AG04450 (cell line): ENCODE measurements at regions not wholly inside any gene's neighbourhood (a gene's known extent, or its start where the extent isn't known, plus 50 kb on each side); places are given as distances from the start of the nearest gene placed in this dataset.

ENCODE experiments used
- CTCF ChIA-PET: fragments of 300-600, 350-600 bp; formaldehyde crosslinking; extraction: SDS; loops from one replicate; lab custom pipeline; 2022; ENCODE audit warnings: antibody characterized with exemption, inconsistent platforms; lab: Charles Lee
- POLR2A ChIA-PET: fragments of 350-600 bp; formaldehyde crosslinking; extraction: SDS; loops from one replicate; lab custom pipeline; 2021; ENCODE audit warnings: antibody characterized with exemption, inconsistent platforms; lab: Yijun Ruan, JAX
- DNase-seq: peaks from one replicate; pipeline ENCODE4 v3.0.0-alpha.2; 2011; ENCODE audit warnings: low read depth, low spot score
- H3K27ac ChIP-seq: one replicate; pipeline ENCODE4 v1.5.1; 2012; ENCODE audit warnings: low read depth, low read length, control low read depth
- H3K27me3 ChIP-seq: one replicate; pipeline ENCODE4 v1.6.0; 2012; ENCODE audit warnings: low read length; ENCODE audit not compliant: control insufficient read depth, insufficient read depth
- H3K4me3 ChIP-seq: 2 replicates; pipeline ENCODE4 v1.5.1; 2011; ENCODE audit warnings: mild to moderate bottlenecking, low read depth, low read length, control low read depth
- H3K9me3 ChIP-seq: 2 replicates; pipeline ENCODE4 v1.5.1; 2012; ENCODE audit warnings: low read length; ENCODE audit not compliant: control insufficient read depth, insufficient read depth
- CTCF ChIP-seq: IDR thresholded peaks from 2 replicates; pipeline ENCODE4 v1.5.1; 2011; ENCODE audit warnings: low read depth, low read length, control low read depth, inconsistent platforms

- Histone ChIP-seq H3K9me3 (no peaks in the 10 kb centered on the region), H3K27ac (no peak overlapping the region), H3K4me3 (no peak overlapping the region), H3K27me3 (no peaks in the 10 kb centered on the region)
- no peak for TF ChIP-seq CTCF
- no peak for DNase-seq
- CTCF ChIA-PET, result interaction anchor here (0.7 kb wide), 1 partner anchor 651 kb away, joined by 4 read pairs; no protein-coding TSS in a partner anchor
- POLR2A ChIA-PET, result interaction anchor here (0.6 to 1.2 kb wide), 3 partner anchors 15 to 859 kb away, joined by 3 to 4 read pairs (median 4); partner anchors contain the start of gene MEIS1
Observed at GRCh38 chr2:67294218-67294617, 102.9 kb upstream of the ETAA1 start.

- no peak overlapping the region for H3K4me3 ChIP-seq
- no peaks in the 10 kb centered on the region for H3K9me3 ChIP-seq
- CTCF ChIA-PET, result interaction anchor here (0.5 to 0.8 kb wide), 2 partner anchors 19 to 736 kb away, joined by 3 to 10 read pairs; no protein-coding TSS in a partner anchor
- H3K27ac ChIP-seq, result no peak overlapping the region
- no peak for TF ChIP-seq CTCF
- no peaks in the 10 kb centered on the region for H3K27me3 ChIP-seq
- DNase-seq, result no peak
- POLR2A ChIA-PET, result no interaction called here
Observed at GRCh38 chr2:67295406-67295805, 101.7 kb upstream of the ETAA1 start.

- POLR2A ChIA-PET, result no interaction called here
- H3K27ac ChIP-seq, result no peak overlapping the region
- CTCF ChIA-PET, result interaction anchor here (0.8 kb wide), 1 partner anchor 735 kb away, joined by 3 read pairs; no protein-coding TSS in a partner anchor
- DNase-seq, result no peak
- no peak for TF ChIP-seq CTCF
- no peak overlapping the region for H3K4me3 ChIP-seq
- H3K27me3 ChIP-seq, result no peaks in the 10 kb centered on the region
- no peaks in the 10 kb centered on the region for H3K9me3 ChIP-seq
Observed at GRCh38 chr2:67295851-67296250, 101.3 kb upstream of the ETAA1 start.

GRCh38 chr2:67304300-67304890 is 92.7 kb upstream of the ETAA1 start:
- H3K27me3 ChIP-seq, result no peaks in the 10 kb centered on the region
- H3K27ac ChIP-seq, result no peak overlapping the region
- no peaks in the 10 kb centered on the region for H3K9me3 ChIP-seq
- CTCF ChIA-PET, result no interaction called here
- no peak overlapping the region for H3K4me3 ChIP-seq
- no peak for DNase-seq
- TF ChIP-seq CTCF, result no peak
- POLR2A ChIA-PET, result no interaction called here

- Histone ChIP-seq H3K27ac (no peak overlapping the region), H3K9me3 (no peaks in the 10 kb centered on the region), H3K27me3 (no peaks in the 10 kb centered on the region), H3K4me3 (no peak overlapping the region)
- no peak for TF ChIP-seq CTCF
- no peak for DNase-seq
- CTCF ChIA-PET, result interaction anchor here (1.4 kb wide), 1 partner anchor 14 kb away, joined by 3 read pairs; no protein-coding TSS in a partner anchor
- POLR2A ChIA-PET, result interaction anchor here (1.4 kb wide), 1 partner anchor 15 kb away, joined by 3 read pairs; no protein-coding TSS in a partner anchor
Observed at GRCh38 chr2:67309281-67309680, 87.9 kb upstream of the ETAA1 start.
